Stimulated activated CD4-positive, alpha-beta T cell treated with anti-CD3 and anti-CD28 coated beads, Interleukin-12 subunit alpha, Interleukin-12 subunit beta, amount 100 ng/mL, for 48 hours (primary cell): ENCODE measurements at regions not wholly inside any gene's neighbourhood (a gene's known extent, or its start where the extent isn't known, plus 50 kb on each side); places are given as distances from the start of the nearest gene placed in this dataset.
"Not testable (repeated sequence)": the region's sequence is repeated elsewhere in the genome, so short reads cannot be mapped to it uniquely, and the experiment has no call there.

Experiments used
- DNase-seq, 3 donors: peaks; one replicate each; pipeline ENCODE4 v3.0.0-alpha.2; 2020; ENCODE audit warnings: low read depth in 2 of 3, low spot score in 1 of 3

- not testable (repeated sequence) for DNase-seq
Measured at GRCh38 chr17:26881195-26881594, 412.7 kb upstream of the WSB1 start.

GRCh38 chr17:26882097-26882761 lies 411.7 kb upstream of the WSB1 start:
- DNase-seq = not testable (repeated sequence)

GRCh38 chr17:26883878-26884740 lies 409.8 kb upstream of the WSB1 start:
- DNase-seq = not testable (repeated sequence)

- DNase-seq = not testable (repeated sequence)
Measured at GRCh38 chr17:26884741-26885059, 409.2 kb upstream of the WSB1 start.

- peak in 1 of 3 donors; percentile 67 for DNase-seq
Measured at GRCh38 chr17:26885244-26885970, 408.5 kb upstream of the WSB1 start.
